ENCODE measurements at regions not wholly inside any gene's neighbourhood (a gene's known extent, or its start where the extent isn't known, plus 50 kb on each side); places are given as distances from the start of the nearest gene placed in this dataset.
A peak's percentile ranks its signal among the peaks of the same experiment; 100 is the strongest.

DNA sequence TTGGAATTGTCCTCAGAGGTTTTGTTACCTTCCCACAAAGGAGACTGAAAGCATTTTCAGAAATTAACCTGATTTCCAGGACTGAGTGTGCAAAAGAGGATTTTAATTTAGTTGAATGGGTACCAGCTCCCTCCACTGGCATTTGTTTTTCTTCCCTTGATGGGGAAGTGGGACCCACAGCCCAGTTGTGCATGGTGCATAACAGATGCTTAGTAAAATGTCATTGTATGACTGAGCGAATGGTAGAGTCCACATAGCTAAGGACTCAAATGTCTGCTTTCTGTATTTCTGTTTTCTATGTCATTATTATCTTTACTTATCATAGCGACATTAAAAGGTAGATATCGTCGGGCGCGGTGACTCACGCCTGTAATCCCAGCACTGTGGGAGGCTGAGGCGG lies 75.5 kb upstream of the RAPH1 start:
- no peak for DNase-seq (ENCODE audit: low read depth)
- TF ChIP-seq, protein P1, sequence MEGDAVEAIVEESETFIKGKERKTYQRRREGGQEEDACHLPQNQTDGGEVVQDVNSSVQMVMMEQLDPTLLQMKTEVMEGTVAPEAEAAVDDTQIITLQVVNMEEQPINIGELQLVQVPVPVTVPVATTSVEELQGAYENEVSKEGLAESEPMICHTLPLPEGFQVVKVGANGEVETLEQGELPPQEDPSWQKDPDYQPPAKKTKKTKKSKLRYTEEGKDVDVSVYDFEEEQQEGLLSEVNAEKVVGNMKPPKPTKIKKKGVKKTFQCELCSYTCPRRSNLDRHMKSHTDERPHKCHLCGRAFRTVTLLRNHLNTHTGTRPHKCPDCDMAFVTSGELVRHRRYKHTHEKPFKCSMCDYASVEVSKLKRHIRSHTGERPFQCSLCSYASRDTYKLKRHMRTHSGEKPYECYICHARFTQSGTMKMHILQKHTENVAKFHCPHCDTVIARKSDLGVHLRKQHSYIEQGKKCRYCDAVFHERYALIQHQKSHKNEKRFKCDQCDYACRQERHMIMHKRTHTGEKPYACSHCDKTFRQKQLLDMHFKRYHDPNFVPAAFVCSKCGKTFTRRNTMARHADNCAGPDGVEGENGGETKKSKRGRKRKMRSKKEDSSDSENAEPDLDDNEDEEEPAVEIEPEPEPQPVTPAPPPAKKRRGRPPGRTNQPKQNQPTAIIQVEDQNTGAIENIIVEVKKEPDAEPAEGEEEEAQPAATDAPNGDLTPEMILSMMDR (conservative IDR thresholded peaks at IDR 0.05; ENCODE audit: control insufficient read depth, insufficient read depth, low read depth, low read length): no peak
- H3K4me3 ChIP-seq (ENCODE audit: control insufficient read depth, low read depth, low read length): no peak overlapping the region

DNA sequence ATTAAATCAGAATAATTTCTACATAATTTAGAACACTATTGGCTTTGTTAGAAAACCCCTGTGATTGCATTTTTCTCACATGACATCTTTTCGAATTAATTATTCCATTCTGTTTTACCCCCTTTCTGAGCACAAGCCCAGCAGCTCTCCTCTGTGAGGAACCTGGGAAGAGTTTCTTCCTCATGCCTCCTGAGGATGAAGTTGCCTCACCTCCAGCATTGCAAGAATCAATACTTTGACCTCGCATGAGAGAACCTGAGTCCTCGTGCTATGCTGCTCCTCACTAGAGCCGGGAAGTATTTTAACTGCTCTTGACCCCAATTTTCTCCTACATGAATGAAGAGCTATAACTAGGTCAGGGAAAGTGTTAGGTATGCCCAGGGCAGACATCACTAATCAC lies 77.1 kb upstream of the RAPH1 start:
- DNase-seq (ENCODE audit: low read depth): no peak
- TF ChIP-seq, protein P1 (conservative IDR thresholded peaks at IDR 0.05; ENCODE audit: control insufficient read depth, insufficient read depth, low read depth, low read length): no peak
- H3K4me3 ChIP-seq (ENCODE audit: control insufficient read depth, low read depth, low read length): no peak overlapping the region

DNA sequence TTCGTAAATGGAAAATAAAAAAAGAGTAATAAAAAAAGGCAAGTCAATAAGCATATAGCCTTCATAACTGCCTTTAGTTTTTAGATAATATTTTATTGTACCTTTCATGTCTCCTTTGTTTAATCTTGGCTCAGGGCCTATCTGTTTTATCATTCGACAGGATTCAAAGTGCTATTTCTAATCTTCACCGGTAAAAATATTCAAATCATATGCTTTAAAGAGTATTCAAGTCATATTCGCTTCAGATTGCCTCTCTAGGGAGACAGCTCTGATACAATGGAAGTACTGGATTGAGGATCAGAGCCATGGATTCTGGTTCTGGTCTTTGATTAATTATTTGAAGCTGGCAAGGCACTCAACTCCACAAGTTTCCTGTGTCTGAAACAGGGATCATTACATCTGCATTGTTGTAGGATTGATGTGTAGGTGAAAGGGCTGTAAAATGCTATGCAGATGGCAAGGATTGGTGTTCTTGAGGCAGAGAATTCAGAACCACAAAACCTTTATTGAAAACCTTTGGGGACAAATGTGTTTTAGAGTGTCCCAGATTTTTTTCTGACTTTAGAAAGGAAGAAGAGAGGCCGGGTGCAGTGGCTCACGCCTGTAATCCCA lies 84.3 kb upstream of the RAPH1 start:
- no peak overlapping the region for H3K4me3 ChIP-seq (ENCODE audit: control insufficient read depth, low read depth, low read length)
- TF ChIP-seq, protein P1 (conservative IDR thresholded peaks at IDR 0.05; ENCODE audit: control insufficient read depth, insufficient read depth, low read depth, low read length): no peak
- no peak for DNase-seq (ENCODE audit: low read depth)

DNA sequence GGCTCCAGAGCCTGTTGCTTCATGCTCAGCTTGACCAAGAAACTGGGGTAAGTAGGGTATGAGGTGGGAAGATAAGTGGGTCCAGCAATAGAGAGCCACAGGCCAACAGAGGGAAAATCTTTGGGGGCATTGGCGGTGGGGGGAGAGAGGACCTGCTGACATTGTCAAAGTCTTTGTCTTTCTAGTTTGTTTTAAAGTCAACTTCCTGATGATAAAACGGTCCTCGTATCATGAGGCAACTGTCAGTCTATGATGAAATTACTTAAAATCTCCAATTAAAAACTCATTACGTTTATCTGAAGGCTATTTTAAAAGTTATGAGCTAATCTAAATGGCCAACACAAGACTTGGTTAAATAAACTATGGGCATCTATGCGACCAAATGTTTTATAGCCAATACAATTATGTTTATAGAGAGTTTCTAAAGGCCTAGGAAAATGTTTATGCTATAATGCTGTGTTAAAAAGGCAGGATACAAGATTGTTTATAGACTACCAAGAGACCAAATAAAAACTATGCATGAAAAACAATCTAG lies 84.4 kb upstream of the CD28 start:
- TF ChIP-seq, protein P1 (conservative IDR thresholded peaks at IDR 0.05; ENCODE audit: control insufficient read depth, insufficient read depth, low read depth, low read length): no peak
- DNase-seq (ENCODE audit: low read depth): no peak
- no peak overlapping the region for H3K4me3 ChIP-seq (ENCODE audit: control insufficient read depth, low read depth, low read length)

DNA sequence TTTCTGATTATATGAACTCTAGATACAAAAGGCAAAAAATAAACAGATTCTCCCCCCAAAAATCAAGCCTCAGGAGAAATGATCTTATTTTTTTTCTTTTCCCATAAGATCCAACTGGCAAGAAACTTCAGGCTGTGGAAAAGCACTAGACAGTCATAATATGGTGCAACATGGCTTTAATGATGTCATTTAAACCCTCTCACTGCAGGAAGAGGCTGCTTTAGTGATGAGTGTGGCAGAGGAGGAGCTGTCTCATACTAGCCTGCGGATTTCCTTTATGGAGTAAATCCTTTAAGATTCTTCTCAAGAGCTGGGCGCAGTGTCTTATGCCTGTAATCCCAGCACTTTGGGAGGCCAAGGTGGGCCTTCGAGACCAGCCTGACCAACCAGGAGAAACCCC lies 83.3 kb upstream of the CD28 start:
- peak; percentile 96 for DNase-seq (ENCODE audit: low read depth)
- TF ChIP-seq, protein P1 (conservative IDR thresholded peaks at IDR 0.05; ENCODE audit: control insufficient read depth, insufficient read depth, low read depth, low read length): no peak
- no peak overlapping the region for H3K4me3 ChIP-seq (ENCODE audit: control insufficient read depth, low read depth, low read length)

DNA sequence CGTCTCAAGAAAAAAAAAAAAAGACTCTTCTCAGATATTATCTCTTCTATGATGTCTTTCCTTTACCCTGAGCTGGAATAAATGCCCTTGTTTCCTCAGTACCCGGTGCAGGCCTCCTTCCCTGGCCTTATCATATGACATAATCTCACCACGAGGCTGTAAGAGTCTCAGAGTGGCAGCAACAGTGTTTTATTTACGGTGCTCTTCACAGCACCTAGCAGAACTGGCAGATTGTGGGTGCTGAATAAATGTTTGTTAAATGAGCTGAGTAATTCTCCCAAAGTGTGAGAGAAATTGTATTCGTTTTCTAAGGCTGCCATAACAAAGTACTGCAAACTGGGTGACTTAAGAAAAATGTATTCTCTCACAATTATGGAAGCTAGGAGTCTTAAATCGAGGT lies 82.8 kb upstream of the CD28 start:
- DNase-seq (ENCODE audit: low read depth): no peak
- TF ChIP-seq, protein P1 (conservative IDR thresholded peaks at IDR 0.05; ENCODE audit: control insufficient read depth, insufficient read depth, low read depth, low read length): no peak
- H3K4me3 ChIP-seq (ENCODE audit: control insufficient read depth, low read depth, low read length): no peak overlapping the region

Measured in fibroblast of mammary gland (primary cell).